Ishikawa (cell line): ENCODE measurements at regions not wholly inside any gene's neighbourhood (a gene's known extent, or its start where the extent isn't known, plus 50 kb on each side); places are given as distances from the start of the nearest gene placed in this dataset.

Source experiments
- CREB1 ChIP-seq: IDR thresholded peaks from 2 replicates; pipeline ENCODE4 v1.6.1; 2012; ENCODE audit warnings: low read depth
- EGR1 ChIP-seq: IDR thresholded peaks from 2 replicates; pipeline ENCODE4 v1.6.1; 2012
- EP300 ChIP-seq: IDR thresholded peaks from 2 replicates; pipeline ENCODE4 v1.6.1; 2012; ENCODE audit warnings: borderline replicate concordance
- TAF1 ChIP-seq: IDR thresholded peaks from 2 replicates; pipeline ENCODE4 v1.6.1; 2012; ENCODE audit warnings: low read depth, mild to moderate bottlenecking
- TCF12 ChIP-seq: IDR thresholded peaks from 2 replicates; pipeline ENCODE4 v1.6.1; 2012; ENCODE audit warnings: low read depth
- TF ChIP-seq, protein P1 (sequence below): IDR thresholded peaks from 2 replicates; pipeline ENCODE4 v1.6.1; 2012; ENCODE audit warnings: low read depth, mild to moderate bottlenecking
- TF ChIP-seq, protein P2 (sequence below): IDR thresholded peaks from 2 replicates; pipeline ENCODE4 v1.6.1; 2012

DNA sequence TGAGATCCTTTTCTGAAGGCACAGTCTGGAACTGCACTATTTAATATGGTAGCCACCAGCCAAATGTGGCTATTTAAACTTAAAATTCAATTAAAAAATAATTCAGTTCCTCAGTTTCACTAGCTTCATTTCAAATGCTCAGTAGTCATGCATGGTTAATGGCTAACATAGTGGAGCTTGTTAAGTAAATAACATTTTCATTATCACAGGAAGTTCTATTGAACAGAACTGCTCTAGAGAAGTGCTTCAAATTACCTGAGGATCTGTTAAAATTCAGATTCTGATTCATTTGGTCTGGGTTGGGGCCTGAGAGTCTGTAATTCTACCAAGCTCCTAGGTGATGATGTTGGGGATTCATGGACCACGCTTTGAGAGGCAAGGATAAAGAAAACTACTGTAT, 109.6 kb upstream of the THRB start:
- TF ChIP-seq TCF12 (no peak), EP300 (no peak), TAF1 (no peak), EGR1 (no peak), CREB1 (no peak)
- TF ChIP-seq, protein P1, sequence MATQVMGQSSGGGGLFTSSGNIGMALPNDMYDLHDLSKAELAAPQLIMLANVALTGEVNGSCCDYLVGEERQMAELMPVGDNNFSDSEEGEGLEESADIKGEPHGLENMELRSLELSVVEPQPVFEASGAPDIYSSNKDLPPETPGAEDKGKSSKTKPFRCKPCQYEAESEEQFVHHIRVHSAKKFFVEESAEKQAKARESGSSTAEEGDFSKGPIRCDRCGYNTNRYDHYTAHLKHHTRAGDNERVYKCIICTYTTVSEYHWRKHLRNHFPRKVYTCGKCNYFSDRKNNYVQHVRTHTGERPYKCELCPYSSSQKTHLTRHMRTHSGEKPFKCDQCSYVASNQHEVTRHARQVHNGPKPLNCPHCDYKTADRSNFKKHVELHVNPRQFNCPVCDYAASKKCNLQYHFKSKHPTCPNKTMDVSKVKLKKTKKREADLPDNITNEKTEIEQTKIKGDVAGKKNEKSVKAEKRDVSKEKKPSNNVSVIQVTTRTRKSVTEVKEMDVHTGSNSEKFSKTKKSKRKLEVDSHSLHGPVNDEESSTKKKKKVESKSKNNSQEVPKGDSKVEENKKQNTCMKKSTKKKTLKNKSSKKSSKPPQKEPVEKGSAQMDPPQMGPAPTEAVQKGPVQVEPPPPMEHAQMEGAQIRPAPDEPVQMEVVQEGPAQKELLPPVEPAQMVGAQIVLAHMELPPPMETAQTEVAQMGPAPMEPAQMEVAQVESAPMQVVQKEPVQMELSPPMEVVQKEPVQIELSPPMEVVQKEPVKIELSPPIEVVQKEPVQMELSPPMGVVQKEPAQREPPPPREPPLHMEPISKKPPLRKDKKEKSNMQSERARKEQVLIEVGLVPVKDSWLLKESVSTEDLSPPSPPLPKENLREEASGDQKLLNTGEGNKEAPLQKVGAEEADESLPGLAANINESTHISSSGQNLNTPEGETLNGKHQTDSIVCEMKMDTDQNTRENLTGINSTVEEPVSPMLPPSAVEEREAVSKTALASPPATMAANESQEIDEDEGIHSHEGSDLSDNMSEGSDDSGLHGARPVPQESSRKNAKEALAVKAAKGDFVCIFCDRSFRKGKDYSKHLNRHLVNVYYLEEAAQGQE, result no peak
- TF ChIP-seq, protein P2, sequence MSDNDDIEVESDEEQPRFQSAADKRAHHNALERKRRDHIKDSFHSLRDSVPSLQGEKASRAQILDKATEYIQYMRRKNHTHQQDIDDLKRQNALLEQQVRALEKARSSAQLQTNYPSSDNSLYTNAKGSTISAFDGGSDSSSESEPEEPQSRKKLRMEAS, result no peak
